ENCODE measurements at regions not wholly inside any gene's neighbourhood (a gene's known extent, or its start where the extent isn't known, plus 50 kb on each side); places are given as distances from the start of the nearest gene placed in this dataset.

DNA sequence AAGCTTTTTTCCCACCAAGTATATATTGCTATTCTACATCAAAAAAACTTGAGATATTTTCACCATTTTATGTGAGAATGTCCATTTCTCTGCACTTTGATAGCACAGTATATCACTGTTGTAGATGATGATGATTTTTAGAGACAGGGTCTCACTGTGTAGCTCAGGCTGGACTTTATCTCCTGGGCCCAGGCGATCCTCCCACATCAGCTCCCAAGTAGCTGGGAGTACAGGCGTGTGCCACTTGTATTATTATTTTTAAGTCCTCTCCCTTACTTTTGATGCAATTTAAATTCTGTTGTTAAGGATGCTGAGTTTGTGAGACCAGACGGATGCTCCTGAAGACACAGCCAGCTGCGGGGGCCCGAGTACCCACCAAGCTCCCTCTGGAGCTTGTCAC is 326.8 kb downstream of the QKI start:
- TF ChIP-seq EZH2 (IDR thresholded peaks at IDR 0.05) (no peak), POLR2AphosphoS5 (IDR thresholded peaks at IDR 0.05; ENCODE audit: borderline replicate concordance, low read depth, low read length) (no peak)
